EL (cell line): ENCODE measurements at regions not wholly inside any gene's neighbourhood (a gene's known extent, or its start where the extent isn't known, plus 50 kb on each side); places are given as distances from the start of the nearest gene placed in this dataset.

ENCODE experiments used
- DNase-seq: peaks from one replicate; pipeline ENCODE4 v3.0.0-alpha.2; 2016

DNA sequence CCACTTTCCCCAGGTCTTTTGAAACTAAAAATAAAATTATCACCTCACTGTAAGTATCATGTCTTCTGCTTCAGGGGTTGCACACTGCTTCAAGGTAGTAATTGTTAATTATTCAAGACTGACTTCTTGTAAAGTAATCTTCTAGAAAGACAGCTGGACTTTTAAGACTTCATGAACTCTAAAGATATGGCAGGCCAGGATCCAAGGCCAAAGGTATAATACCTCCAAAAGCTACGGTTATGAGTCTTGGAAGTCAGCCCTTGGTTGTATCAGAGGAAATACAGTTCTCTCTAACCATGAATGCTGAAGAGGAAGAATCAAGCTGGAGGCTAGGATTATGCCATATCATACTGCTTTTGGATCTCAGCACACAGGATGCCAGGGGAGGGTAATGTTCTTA, 1346.8 kb upstream of the GJE1 start:
- DNase-seq, result no peak

DNA sequence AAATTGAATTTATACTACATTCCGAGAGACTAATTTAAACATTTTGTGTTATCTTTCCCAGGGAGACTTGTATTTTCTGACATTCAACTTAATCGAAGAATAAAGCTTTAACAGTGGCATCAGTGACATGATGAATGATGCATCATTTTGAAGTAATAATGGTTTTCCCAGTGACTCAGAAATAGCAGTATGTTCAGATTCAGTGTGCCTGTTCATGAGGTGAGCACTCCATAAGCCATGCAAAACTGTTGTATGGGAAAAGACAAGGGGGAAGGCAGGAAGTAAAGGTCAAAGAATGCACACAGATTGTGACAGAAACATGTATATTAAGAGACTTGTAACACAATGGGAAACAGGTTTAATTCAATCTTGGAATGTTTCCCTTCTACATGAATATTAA, 1348.2 kb upstream of the GJE1 start:
- peak; percentile 30 for DNase-seq

DNA sequence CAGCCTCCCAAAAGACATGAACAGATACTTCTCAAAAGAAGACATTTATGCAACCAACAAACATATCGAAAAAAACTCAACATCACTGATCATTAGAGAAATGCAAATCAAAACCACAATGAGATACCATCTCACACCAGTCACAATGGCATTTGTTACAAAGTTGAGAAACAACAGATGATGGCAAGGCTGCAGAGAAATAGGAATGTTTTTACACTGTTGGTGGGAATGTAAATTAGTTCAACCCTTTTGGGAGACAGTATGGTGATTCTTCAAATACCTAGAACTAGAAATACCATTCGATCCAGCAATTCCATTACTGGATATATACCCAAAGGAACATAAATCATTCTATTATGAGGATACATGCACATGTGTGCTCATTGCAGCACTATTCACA, 1349.2 kb upstream of the GJE1 start:
- DNase-seq, result peak; percentile 15

DNA sequence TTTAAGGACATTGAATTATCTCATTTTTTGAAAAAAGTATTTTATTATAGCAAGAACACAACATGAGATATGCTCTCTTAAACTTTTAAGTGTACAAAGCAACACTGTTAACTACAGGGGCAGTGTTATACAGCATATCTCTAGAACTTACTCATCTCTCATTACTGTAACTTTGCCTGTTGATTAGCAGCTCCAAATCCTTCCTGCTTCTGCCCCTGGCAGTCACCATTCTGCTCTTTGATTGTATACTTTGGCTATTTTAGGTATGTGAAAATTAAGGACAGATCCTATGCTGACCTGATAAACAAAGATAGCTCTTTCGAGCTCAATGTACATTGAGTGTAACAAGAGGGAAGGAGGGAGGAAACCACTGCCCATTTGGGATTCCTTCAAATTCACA, 1349.8 kb upstream of the GJE1 start:
- DNase-seq, result no peak

DNA sequence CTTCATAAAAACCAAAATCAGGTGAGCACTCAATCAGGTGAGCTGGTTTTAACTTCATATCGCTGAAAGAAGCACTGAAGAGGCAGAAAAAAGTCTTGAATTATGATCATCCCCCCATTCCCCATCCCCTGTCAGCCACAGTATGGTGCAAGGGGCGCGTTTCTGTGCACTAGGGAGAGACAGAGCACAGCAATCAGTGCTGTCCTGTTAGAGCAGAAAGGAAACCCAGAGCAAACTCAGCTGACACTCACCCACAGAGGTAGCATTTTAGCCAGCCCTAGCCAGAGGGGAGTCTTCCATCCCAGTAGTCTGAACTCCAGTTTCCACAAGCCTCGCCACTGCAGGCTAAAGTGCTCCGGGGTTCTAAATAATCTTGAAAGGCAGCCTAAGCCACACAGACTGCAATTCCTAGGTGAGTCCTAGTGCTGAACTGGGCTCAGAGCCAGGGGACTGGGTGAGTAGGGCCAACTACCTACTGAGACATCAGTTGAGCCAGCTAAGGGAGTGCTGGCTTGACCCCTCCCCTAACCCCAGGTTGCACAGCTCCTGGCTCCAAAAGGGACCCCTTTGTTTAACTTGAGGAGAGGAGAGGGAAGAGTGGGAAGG, 1352.6 kb upstream of the GJE1 start:
- DNase-seq, result no peak

DNA sequence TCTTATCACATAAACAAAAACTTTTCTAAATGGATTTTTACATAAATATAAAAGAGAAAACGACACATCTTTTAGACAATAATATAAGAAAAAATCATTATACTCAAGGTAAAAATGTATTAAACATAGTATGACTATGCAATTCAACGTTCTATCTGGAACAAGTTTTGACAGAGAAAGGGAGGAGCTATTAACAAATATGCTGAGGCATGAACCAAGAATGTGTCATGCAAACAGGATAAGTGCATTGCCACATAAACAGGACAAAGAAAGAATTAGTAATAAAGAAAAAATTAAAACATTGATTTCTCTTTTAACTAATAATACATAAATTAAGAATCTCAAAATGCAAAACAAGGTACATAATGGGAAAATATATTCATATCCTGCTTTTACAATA, 1353.4 kb upstream of the GJE1 start:
- DNase-seq, result peak; percentile 46

DNA sequence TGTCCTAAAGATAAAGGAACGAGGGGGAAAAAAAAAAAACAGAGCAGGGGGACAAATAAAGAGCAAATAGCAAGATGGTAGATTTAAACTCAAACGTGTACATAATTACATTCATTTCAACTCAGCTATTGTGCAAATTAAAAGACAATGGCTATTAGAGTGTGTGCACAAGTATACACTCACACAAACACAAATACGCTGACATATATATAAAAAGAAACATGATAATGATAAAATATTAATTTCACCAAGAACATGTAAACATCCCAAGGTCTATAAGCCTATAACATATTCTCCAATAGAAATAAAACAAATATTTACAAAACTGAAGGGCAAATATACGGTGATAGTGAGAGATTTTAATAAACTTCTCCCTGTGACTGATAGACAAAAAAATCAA, 1354.9 kb upstream of the GJE1 start:
- no peak for DNase-seq

DNA sequence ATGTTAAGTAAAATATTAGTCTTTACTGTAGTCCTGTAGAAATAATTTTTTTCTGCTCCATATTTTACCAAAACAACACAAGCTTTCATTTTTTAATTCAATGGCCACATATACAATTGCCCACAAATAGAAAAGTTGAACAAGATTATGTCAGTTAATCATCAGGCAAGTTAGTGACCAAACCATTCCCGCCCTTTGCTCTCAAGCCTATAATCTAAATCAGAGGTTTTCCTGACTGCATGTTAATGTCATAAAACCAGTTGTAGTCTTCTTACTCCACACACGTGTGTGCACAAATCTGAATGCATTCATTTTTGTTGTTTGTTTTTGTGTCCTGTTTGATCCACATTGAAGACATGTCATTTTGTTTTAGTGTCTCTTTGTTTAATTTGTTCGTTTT, 1357.7 kb upstream of the GJE1 start:
- DNase-seq, result no peak

DNA sequence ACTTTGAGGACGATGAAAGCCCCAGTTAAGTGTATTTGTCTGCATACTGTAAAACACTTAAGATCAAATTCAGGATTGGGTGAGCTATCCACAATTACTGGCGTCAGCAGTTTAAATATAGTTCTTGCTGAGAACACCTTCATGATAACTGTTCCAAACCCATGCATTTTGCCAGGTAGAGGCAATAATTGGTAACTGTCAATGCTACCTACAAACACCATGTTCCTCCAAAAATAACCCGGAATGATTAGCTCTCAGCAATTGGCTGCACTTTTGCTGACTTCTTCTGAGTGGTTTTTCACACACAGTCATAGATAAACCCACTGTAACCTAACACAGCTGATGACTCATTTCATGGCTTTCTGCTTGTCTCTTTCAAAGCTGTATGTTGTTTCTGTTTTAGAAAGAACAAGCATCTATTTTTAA, 1358.6 kb upstream of the GJE1 start:
- DNase-seq, result peak; percentile 67

DNA sequence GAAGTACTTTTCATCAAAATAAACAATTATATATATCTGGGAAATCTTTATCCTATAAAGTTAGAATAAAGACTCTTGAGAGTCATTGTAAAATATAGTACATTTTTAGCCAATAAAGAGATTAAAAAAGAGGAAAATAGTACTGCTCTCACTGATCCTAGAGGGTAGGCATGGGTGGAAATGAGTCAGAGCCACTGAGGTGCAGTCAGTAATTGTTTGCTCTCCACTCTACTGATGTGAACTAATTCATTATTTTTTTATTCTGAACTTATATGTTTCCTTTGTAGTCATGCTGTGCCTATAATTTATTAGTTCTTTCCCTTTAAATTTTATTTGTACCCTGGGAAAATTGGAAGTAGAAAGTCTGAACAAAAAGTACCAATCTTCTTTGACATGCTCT, 1359.4 kb upstream of the GJE1 start:
- DNase-seq, result no peak

DNA sequence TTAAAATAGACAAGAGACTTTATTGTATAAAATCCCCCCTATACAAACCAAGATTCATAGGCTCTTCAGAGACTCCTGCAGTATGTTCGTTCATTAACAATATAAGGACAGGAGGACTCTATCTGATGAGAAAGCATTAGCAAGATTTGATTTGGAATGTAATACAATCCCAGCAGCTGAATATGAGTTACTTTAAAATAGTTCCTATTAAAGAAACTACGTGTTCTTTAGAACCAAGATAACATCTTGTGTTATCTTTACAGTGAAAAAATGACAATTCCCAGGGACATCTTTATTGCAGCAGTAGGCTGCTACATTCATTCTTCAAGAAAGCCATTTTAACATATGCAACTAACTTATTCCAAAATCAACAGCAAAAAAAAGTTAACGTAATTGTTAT, 1360.1 kb upstream of the GJE1 start:
- DNase-seq, result no peak

DNA sequence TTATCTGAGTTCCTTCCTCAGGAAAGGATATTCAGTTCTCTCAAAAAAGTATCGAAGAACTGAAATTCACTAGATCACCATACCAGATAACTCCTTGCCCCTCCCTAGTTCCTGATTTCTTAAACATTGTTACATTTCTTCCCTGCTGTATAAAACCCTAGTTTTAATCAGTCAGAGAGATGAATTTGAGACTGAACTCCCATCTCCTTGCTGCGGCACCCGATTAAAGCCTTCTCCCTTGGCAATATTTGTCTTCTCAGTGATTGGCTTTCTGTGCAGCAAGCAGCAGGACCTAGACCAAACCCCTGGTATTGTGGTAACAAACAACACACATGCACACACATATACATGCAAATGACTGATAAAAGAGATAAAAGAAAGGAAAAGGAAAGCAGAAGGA, 1364.6 kb upstream of the GJE1 start:
- no peak for DNase-seq

DNA sequence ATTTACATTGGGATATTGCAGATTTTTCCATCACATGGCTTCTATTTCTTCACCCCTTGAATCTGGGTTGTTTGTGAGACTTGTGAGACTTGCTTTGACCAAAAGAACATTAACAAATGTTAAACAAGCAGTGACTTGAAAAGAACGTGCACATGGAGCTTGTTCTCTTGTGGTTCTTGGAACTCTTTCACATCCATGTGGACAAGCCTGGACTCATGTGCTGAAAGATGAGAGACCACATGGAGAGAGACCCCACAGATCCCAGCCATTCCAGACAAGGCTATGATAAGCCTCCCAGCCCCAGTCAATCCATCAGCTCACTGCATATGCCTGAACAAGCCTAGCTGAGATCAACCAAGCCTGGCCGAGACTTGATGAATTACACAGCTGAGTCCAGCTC, 1365.7 kb upstream of the GJE1 start:
- no peak for DNase-seq

DNA sequence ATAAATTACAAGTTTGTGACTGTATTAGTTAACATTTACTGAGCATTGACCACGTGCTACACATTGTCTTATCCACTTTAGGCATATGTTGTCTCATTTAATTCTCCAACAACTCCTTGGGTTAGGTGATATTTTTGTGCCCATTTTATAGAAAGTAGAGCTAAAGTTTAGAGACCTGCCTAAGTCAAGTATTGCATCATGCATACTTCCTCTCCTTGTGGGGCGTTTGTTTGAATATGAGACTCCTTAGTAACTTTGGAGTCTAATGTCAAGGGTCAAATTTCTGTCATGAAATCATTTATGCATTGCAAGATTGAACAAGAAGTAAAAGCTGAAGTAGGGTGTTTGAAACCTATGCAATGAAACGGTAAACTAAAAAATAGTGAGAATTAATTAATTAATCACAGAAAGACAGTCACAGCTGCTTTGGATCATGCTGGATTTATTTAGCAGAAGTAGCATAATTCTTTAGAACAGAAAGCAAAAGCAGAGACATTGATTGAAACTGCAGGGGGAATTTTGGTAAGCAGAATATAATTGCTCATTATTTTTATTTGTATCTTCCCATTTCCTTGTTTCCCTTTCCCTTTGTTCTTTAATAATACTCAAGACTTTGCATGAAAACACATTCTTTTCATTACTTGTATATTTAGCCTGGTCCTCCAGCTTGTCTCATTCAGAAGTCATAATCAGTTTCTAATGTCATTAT, 1374.4 kb upstream of the GJE1 start:
- no peak for DNase-seq

DNA sequence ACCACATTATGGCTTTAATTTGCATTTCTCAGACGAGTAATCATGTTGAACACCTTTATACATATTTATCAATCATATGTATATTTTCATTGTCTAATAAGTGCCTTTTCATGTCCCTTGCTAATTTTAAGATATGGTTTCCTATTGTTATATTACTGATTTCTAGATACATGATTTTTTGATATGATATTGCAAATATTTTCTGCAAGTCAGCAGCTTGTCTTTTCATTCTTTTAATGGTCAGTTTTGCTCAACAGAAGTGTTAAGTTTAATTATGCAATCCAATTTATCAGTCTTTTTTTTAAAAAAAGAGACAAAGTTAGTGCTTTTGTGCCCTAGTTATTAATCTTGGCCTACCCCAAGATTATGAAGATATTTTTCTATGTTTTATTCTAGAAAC, 1377.8 kb upstream of the CITED2 start:
- DNase-seq, result no peak

DNA sequence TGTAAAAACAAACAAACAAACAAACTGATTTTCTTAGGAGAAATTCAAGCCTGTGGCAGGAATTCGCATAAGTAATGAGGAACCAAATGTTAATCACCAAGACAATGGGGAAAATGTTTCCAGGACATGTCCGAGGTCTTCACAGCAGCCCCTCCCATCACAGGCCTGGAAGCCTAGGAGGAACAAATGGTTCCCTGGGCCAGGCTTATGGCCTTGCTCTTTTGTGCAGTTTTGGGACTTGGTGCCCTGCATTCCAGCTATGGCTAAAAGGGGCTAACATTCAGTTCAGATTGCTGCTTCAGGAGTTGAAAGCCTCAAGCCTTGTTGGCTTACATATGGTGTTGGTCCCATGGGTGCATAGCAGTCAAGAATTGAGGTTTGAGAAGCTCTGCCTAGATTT, 1372.7 kb upstream of the CITED2 start:
- no peak for DNase-seq

DNA sequence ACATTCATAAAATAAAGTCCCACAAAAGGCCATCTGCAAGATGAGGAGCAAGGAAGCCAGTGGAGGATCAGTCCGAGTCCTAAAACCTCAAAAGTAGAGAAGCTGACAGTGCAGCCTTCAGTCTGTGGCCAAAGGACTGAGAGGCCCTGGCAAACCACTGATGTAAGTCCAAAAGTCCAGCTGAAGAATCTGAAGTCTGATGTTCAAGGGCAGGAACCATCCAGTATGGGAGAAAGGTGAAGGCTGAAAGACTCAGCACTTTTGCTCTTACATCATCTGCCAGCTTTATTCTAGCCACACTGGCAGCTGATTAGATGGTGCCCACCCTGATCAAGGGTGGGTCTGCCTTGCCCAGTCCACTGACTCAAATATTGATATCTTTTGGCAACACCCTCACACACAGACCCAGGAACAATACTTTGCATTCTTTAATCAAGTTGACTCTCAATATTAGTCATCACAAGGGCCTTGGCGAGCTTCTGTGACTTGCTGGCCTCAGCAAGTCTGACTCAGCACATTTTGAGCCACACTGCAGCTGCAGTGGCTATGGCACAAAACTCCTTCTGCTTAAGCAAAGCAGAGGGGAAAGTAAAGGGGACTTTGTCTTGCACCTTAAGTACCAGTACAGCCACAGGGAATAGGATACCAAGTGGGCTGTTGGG, 1370.3 kb upstream of the CITED2 start:
- peak; percentile 70 for DNase-seq

DNA sequence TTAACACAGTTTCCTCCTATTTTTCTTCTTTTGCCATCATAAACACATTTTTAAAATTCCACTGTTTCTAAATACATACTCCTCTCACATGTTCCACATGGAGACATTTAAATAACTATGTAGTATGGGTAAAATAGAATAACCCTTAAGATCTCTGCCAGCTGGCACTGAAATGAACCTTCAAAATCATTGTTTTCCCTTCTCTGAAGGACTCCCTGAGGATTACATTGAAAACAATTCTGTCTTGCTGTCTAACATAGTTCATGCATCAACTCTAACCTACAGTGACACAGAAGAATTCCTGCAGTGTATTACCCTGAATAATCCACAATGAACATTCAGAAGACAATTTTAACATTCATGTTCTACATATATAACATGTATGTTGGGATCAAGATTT, 1361.8 kb upstream of the CITED2 start:
- no peak for DNase-seq

DNA sequence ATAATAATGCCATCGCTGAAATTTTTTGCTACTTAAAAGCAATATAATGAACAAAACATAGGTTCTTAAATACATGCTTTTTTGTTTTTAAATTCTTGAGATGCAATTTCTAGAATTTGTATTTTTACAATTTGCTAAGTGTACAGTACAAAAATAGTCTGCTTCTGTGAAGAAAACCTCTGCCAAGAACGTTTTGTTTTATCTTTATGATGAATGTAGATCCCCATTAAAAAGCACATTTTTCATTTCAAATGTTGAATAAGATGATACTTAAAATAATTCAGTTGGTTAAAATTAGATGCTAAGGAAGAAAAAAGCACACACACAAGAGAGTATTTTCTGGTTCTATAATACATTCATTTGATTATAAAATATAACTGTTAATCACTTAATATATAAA, 1358.5 kb upstream of the CITED2 start:
- DNase-seq, result no peak

DNA sequence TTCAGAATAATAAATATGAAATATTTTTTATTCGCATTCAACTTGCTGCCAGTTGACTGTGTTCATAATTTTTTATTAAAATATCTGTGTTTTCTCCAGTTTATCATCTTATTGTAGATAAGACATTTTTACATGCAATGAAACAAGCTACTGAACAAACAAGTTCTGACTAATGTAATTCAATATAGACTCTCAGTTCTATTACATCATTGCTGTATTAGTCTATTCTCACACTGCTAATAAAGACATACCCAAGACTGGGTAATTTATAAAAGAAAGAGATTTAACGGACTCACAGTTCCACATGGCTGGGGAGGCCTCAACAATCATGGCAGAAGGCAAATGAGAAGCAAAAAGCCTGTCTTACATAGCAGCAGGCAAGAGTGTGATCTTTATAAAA, 1357.7 kb upstream of the CITED2 start:
- DNase-seq, result no peak

DNA sequence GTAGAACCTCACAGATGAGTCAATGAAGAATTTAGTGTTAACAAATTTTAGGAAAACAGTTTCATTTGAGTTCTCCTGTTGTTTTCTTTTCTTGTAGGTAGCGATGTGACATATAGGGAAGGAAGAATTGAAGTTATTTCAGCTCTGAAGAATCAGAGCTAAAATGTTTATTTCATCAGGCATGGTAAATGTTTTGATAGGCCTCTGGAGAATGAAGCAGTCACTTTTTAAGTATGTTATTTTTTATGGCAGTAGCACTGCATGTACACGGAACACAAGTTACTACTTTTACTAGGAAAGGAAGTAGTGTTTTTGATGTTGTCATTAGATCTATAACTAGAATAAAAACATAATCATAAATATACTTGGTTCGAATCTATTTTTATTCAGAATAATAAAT, 1357.3 kb upstream of the CITED2 start:
- DNase-seq, result peak; percentile 13

DNA sequence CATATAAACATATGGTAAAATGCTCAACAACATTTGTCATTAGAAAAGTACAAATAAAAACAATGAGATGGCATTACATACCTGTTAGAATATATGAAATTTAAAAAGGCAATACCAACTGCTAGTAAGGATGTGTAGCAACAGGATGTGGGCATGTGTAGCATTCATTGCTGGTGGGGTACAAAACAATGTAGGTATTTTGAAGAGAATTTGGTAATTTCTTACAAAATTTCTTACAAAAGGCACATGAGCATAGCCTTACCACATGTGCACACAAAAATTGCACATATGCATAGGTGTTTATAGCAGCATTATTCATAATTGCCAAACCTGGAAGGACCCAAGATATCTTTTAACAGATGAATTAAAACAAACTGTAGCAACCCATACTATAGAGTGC, 1355.1 kb upstream of the CITED2 start:
- DNase-seq, result no peak

DNA sequence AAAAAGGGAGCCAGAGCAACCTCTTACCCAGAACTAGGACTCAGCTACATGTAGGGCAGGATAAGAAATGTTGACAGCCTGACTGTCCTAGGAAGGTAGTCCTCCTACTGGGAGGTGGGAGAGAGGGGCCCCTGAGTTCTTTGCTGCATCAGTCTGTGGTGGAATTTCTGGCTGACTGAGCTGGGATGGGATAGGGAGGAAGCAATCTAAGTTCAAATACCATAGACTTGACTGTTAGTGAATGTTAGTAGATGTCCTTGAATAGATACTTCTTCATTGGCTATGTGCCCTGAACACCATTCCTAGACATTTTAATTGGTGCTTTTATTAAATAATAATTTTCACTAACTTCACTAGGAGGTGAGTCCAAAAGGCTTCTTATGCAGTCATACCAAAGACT, 1343.6 kb upstream of the CITED2 start:
- DNase-seq, result no peak

DNA sequence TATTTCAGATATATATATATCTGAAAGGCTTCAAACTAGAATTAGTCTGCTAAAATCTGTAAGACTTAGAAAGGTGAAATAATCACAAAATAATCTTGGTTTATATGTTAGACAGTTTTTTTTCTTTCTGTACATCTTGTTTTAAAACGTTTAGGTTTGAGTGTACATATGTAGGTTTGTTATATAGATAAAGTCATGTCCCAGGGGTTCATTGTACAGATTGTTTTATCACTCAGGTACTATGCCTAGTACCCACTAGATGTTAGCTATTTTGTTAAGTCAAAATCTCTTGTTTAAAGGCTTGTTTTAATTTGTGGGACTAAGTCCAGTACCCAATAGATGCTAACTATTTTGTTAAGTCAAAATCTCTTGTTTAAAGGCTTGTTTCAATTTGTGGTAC, 1339.0 kb upstream of the CITED2 start:
- DNase-seq, result no peak
